ENCODE measurements at regions not wholly inside any gene's neighbourhood (a gene's known extent, or its start where the extent isn't known, plus 50 kb on each side); places are given as distances from the start of the nearest gene placed in this dataset.

DNA sequence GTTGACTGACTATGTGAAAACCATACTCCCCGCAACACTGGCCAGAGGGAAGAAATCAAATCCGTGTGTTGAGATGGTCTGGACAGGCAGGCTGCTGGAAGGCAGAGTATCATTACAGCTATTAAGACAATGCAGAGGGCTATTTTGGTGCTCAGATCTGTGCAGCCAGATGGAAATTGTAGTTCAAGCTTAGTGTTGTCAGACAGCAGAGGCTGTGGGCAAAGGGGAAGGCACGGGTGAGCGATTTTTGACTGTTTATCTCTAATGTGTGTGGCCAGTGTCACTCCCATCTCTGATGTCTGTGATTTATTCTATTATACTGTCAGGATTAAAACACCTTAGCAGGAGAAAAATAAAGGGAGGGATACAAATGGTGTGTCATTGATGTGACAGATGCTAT, 984.4 kb upstream of the WWC1 start:
- TF ChIP-seq, protein P1, sequence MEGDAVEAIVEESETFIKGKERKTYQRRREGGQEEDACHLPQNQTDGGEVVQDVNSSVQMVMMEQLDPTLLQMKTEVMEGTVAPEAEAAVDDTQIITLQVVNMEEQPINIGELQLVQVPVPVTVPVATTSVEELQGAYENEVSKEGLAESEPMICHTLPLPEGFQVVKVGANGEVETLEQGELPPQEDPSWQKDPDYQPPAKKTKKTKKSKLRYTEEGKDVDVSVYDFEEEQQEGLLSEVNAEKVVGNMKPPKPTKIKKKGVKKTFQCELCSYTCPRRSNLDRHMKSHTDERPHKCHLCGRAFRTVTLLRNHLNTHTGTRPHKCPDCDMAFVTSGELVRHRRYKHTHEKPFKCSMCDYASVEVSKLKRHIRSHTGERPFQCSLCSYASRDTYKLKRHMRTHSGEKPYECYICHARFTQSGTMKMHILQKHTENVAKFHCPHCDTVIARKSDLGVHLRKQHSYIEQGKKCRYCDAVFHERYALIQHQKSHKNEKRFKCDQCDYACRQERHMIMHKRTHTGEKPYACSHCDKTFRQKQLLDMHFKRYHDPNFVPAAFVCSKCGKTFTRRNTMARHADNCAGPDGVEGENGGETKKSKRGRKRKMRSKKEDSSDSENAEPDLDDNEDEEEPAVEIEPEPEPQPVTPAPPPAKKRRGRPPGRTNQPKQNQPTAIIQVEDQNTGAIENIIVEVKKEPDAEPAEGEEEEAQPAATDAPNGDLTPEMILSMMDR (IDR thresholded peaks at IDR 0.05; ENCODE audit: low read depth, low read length) = no peak
- no peak for TF ChIP-seq POLR2A (IDR thresholded peaks at IDR 0.05; ENCODE audit: extremely low read depth, insufficient read length)

Data from NB4 (cell line).